ENCODE measurements at regions not wholly inside any gene's neighbourhood (a gene's known extent, or its start where the extent isn't known, plus 50 kb on each side); places are given as distances from the start of the nearest gene placed in this dataset.
"Not testable (repeated sequence)": the region's sequence is repeated elsewhere in the genome, so short reads cannot be mapped to it uniquely, and the experiment has no call there.

GRCh38 chr3:27557411-27557810 is 73.2 kb upstream of the SLC4A7 start:
- no peak for DNase-seq (ENCODE audit: low read depth in 1 of 2, low spot score in 1 of 2)
- no peak overlapping the region for H3K4me3 ChIP-seq (replicated peaks; ENCODE audit: insufficient read depth, low read length)
- TF ChIP-seq SPI1 (IDR thresholded peaks at IDR 0.05; ENCODE audit: borderline replicate concordance, low read depth) (no peak), GABPA (IDR thresholded peaks at IDR 0.05; ENCODE audit: low read depth) (no peak), CTCF (IDR thresholded peaks at IDR 0.05; ENCODE audit: insufficient read depth, low read length) (no peak), POLR2AphosphoS5 (IDR thresholded peaks at IDR 0.05; ENCODE audit: low read depth) (no peak), REST (IDR thresholded peaks at IDR 0.05; ENCODE audit: insufficient replicate concordance, low read depth) (no peak)
- no peaks in the 10 kb centered on the region for H3K27me3 ChIP-seq (ENCODE audit: insufficient read depth, poor library complexity, severe bottlenecking)
- H3K27ac ChIP-seq (replicated peaks) = no peak overlapping the region

GRCh38 chr3:27556887-27557286 is 72.7 kb upstream of the SLC4A7 start:
- no peak for TF ChIP-seq SPI1 (IDR thresholded peaks at IDR 0.05; ENCODE audit: borderline replicate concordance, low read depth)
- H3K27ac ChIP-seq (replicated peaks) = no peak overlapping the region
- DNase-seq (ENCODE audit: low read depth in 1 of 2, low spot score in 1 of 2) = no peak
- H3K4me3 ChIP-seq (replicated peaks; ENCODE audit: insufficient read depth, low read length) = no peak overlapping the region
- H3K27me3 ChIP-seq (ENCODE audit: insufficient read depth, poor library complexity, severe bottlenecking) = no peaks in the 10 kb centered on the region

GRCh38 chr3:27554706-27555105 is 70.5 kb upstream of the SLC4A7 start:
- no peaks in the 10 kb centered on the region for H3K27me3 ChIP-seq (ENCODE audit: insufficient read depth, poor library complexity, severe bottlenecking)
- H3K27ac ChIP-seq (replicated peaks) = no peak overlapping the region
- H3K4me3 ChIP-seq (replicated peaks; ENCODE audit: insufficient read depth, low read length) = no peak overlapping the region
- TF ChIP-seq SPI1 (IDR thresholded peaks at IDR 0.05; ENCODE audit: borderline replicate concordance, low read depth) = peak; percentile 87
- TF ChIP-seq REST (IDR thresholded peaks at IDR 0.05; ENCODE audit: insufficient replicate concordance, low read depth) = no peak
- peak in 1 of 2 experiments; percentile 18 for DNase-seq (ENCODE audit: low read depth in 1 of 2, low spot score in 1 of 2)

GRCh38 chr3:27553886-27554540 is 69.8 kb upstream of the SLC4A7 start:
- DNase-seq (ENCODE audit: low read depth in 1 of 2, low spot score in 1 of 2) = no peak
- no peak overlapping the region for H3K4me3 ChIP-seq (replicated peaks; ENCODE audit: insufficient read depth, low read length)
- no peaks in the 10 kb centered on the region for H3K27me3 ChIP-seq (ENCODE audit: insufficient read depth, poor library complexity, severe bottlenecking)
- TF ChIP-seq REST (IDR thresholded peaks at IDR 0.05; ENCODE audit: insufficient replicate concordance, low read depth) = no peak
- TF ChIP-seq POLR2AphosphoS5 (IDR thresholded peaks at IDR 0.05; ENCODE audit: low read depth) = no peak
- TF ChIP-seq SPI1 (IDR thresholded peaks at IDR 0.05; ENCODE audit: borderline replicate concordance, low read depth) = no peak
- TF ChIP-seq CTCF (IDR thresholded peaks at IDR 0.05; ENCODE audit: insufficient read depth, low read length) = no peak
- no peak for TF ChIP-seq GABPA (IDR thresholded peaks at IDR 0.05; ENCODE audit: low read depth)
- H3K27ac ChIP-seq (replicated peaks) = no peak overlapping the region

DNA sequence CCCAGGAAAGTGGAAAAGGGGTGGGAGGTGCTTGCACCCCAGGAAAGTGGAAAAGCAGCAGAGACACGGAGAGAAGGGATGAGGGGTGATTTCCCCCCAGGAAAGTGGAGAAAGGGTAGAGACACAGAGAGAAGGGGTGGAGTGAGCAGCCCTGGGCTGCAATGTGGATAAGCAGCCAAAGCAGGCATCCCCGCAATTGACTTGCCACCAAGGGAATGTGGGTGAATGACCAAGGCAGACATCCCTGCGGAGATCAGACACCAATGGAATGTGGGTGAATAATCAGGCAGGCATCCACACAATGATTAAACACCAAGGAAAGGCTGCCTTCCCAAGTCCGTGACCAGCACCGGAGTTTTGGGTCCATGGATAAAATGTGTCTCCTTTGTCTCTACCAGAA is 68.5 kb upstream of the SLC4A7 start:
- DNase-seq (ENCODE audit: low read depth in 1 of 2, low spot score in 1 of 2); H3K27ac ChIP-seq (replicated peaks); H3K27me3 ChIP-seq (ENCODE audit: insufficient read depth, poor library complexity, severe bottlenecking); H3K4me3 ChIP-seq (replicated peaks; ENCODE audit: insufficient read depth, low read length): not testable (repeated sequence)

DNA sequence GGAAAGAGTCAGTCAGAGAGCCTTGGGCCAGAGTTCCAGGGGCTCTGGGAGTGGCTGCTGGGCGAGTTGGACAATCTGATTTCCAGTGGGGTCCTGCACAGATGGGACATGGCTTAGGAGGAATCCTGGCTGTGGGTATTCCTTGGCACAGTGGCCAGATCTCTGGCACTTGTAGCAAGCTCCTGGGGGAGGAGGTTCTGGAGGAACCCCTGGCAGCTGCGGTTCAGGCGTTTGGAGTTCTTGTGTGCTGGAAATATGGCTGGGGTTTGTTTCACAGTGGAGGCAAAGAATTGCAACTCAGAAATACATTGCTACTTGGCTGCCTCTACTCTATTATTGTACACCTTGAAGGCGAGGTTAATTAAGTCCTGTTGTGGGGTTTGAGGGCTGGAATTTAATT is 67.2 kb upstream of the SLC4A7 start:
- H3K4me3 ChIP-seq (replicated peaks; ENCODE audit: insufficient read depth, low read length); H3K27ac ChIP-seq (replicated peaks); H3K27me3 ChIP-seq (ENCODE audit: insufficient read depth, poor library complexity, severe bottlenecking); DNase-seq (ENCODE audit: low read depth in 1 of 2, low spot score in 1 of 2): not testable (repeated sequence)
